ENCODE measurements at regions not wholly inside any gene's neighbourhood (a gene's known extent, or its start where the extent isn't known, plus 50 kb on each side); places are given as distances from the start of the nearest gene placed in this dataset.

DNA sequence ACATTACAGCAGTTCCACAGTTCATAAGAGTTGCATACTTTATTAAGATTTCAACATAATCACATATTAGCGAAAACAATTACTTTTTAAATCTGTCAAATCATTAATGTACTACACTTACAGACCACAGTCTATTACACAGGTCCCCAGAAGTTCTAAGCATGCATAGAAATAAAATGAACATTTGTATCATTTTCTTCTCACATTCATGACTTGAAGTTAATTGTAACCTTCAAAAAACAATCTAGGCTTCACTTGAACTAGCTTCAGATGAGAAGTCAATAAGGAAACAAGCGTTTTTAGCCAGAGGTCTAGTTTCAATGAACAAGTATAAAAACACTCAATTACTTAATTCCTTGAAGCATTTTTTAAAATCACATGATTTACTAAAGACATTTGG is 238.3 kb downstream of the HACE1 start:
- TF ChIP-seq EGR1 (IDR thresholded peaks at IDR 0.05) (no peak), RAD21 (IDR thresholded peaks at IDR 0.05; ENCODE audit: low read depth) (no peak), YY1 (IDR thresholded peaks at IDR 0.05; ENCODE audit: low read depth) (no peak), TEAD4 (IDR thresholded peaks at IDR 0.05) (no peak), CEBPB (IDR thresholded peaks at IDR 0.05) (no peak), TCF12 (IDR thresholded peaks at IDR 0.05; ENCODE audit: low read depth) (no peak), CREB1 (IDR thresholded peaks at IDR 0.05; ENCODE audit: low read depth) (no peak), TAF1 (IDR thresholded peaks at IDR 0.05; ENCODE audit: low read depth) (no peak), FOXM1 (IDR thresholded peaks at IDR 0.05; ENCODE audit: borderline replicate concordance, low read depth) (no peak), REST (IDR thresholded peaks at IDR 0.05; ENCODE audit: low read depth) (no peak), NFIC (IDR thresholded peaks at IDR 0.05) (no peak), USF1 (IDR thresholded peaks at IDR 0.05) (no peak), ZBTB7A (IDR thresholded peaks at IDR 0.05; ENCODE audit: low read depth) (no peak), EP300 (IDR thresholded peaks at IDR 0.05; ENCODE audit: borderline replicate concordance) (no peak)
- TF ChIP-seq, protein P1, sequence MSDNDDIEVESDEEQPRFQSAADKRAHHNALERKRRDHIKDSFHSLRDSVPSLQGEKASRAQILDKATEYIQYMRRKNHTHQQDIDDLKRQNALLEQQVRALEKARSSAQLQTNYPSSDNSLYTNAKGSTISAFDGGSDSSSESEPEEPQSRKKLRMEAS (IDR thresholded peaks at IDR 0.05) = no peak

- TF ChIP-seq TEAD4 (IDR thresholded peaks at IDR 0.05) (no peak), RAD21 (IDR thresholded peaks at IDR 0.05; ENCODE audit: low read depth) (no peak), YY1 (IDR thresholded peaks at IDR 0.05; ENCODE audit: low read depth) (no peak), FOXM1 (IDR thresholded peaks at IDR 0.05; ENCODE audit: borderline replicate concordance, low read depth) (no peak), CEBPB (IDR thresholded peaks at IDR 0.05) (no peak), NFIC (IDR thresholded peaks at IDR 0.05) (no peak), ZBTB7A (IDR thresholded peaks at IDR 0.05; ENCODE audit: low read depth) (no peak), TAF1 (IDR thresholded peaks at IDR 0.05; ENCODE audit: low read depth) (no peak), CREB1 (IDR thresholded peaks at IDR 0.05; ENCODE audit: low read depth) (no peak), EP300 (IDR thresholded peaks at IDR 0.05; ENCODE audit: borderline replicate concordance) (no peak), USF1 (IDR thresholded peaks at IDR 0.05) (no peak), REST (IDR thresholded peaks at IDR 0.05; ENCODE audit: low read depth) (no peak)
- TF ChIP-seq, protein P1 (IDR thresholded peaks at IDR 0.05) = no peak
These were observed 242.1 kb downstream of the HACE1 start for GRCh38 chr6:104617591-104617990.

GRCh38 chr6:104614394-104614793 is 245.3 kb downstream of the HACE1 start:
- no peak for TF ChIP-seq ZBTB7A (IDR thresholded peaks at IDR 0.05; ENCODE audit: low read depth)
- TF ChIP-seq FOXM1 (IDR thresholded peaks at IDR 0.05; ENCODE audit: borderline replicate concordance, low read depth) = no peak
- no peak for TF ChIP-seq TEAD4 (IDR thresholded peaks at IDR 0.05)
- TF ChIP-seq CEBPB (IDR thresholded peaks at IDR 0.05) = no peak
- no peak for TF ChIP-seq EP300 (IDR thresholded peaks at IDR 0.05; ENCODE audit: borderline replicate concordance)

- no peak for TF ChIP-seq EP300 (IDR thresholded peaks at IDR 0.05; ENCODE audit: borderline replicate concordance)
These were observed 246.2 kb downstream of the HACE1 start for GRCh38 chr6:104613416-104614001.

DNA sequence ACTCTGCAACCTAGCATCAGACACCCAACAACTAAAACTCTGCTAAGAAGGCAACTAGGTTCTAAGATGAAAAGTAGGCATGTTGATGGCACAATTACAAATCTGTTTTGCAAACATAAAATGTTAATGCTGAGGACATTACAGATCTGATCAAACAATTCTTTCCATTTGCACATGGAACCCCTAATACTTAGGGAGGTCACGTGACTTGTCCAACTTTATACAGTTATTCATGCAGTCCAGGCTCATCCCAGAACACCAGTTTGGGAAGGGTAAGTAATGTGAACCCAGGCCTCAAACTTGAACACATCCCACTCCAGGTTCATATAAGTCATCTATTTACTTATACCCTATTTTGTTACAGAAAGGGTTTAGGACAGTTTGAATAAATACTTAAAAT is 247.2 kb downstream of the HACE1 start:
- TF ChIP-seq TCF12 (IDR thresholded peaks at IDR 0.05; ENCODE audit: low read depth) (no peak), EGR1 (IDR thresholded peaks at IDR 0.05) (no peak), TAF1 (IDR thresholded peaks at IDR 0.05; ENCODE audit: low read depth) (no peak), FOXM1 (IDR thresholded peaks at IDR 0.05; ENCODE audit: borderline replicate concordance, low read depth) (no peak), CEBPB (IDR thresholded peaks at IDR 0.05) (no peak), ZBTB7A (IDR thresholded peaks at IDR 0.05; ENCODE audit: low read depth) (no peak), NFIC (IDR thresholded peaks at IDR 0.05) (no peak), RAD21 (IDR thresholded peaks at IDR 0.05; ENCODE audit: low read depth) (no peak), TEAD4 (IDR thresholded peaks at IDR 0.05) (no peak), REST (IDR thresholded peaks at IDR 0.05; ENCODE audit: low read depth) (no peak), EP300 (IDR thresholded peaks at IDR 0.05; ENCODE audit: borderline replicate concordance) (no peak), CREB1 (IDR thresholded peaks at IDR 0.05; ENCODE audit: low read depth) (no peak), USF1 (IDR thresholded peaks at IDR 0.05) (no peak), YY1 (IDR thresholded peaks at IDR 0.05; ENCODE audit: low read depth) (no peak)
- TF ChIP-seq, protein P1 (IDR thresholded peaks at IDR 0.05) = no peak

Measured in Ishikawa (cell line).